Vagina (tissue), 2 donors: ENCODE measurements at regions not wholly inside any gene's neighbourhood (a gene's known extent, or its start where the extent isn't known, plus 50 kb on each side); places are given as distances from the start of the nearest gene placed in this dataset.

Experiments used
- CTCF ChIP-seq, 3 experiments: fragments of 450-650 bp in 2 of 3; fragments of 200-600 bp in 1 of 3; sonication (generic) in 1 of 3; IDR thresholded peaks; one replicate each; pipeline ENCODE4 v1.5.1; 2017 to 2019; ENCODE audit warnings: antibody characterized with exemption in 3 of 3, mild to moderate bottlenecking in 2 of 3, moderate library complexity in 2 of 3
- POLR2A ChIP-seq, 2 donors: fragments of 450-650 bp; IDR thresholded peaks; one replicate each; pipeline ENCODE4 v1.6.1; 2017; ENCODE audit warnings: antibody characterized with exemption in 2 of 2, mild to moderate bottlenecking in 2 of 2, moderate library complexity in 2 of 2

- TF ChIP-seq POLR2A (IDR thresholded peaks at IDR 0.05), result no peak
- no peak for TF ChIP-seq CTCF (IDR thresholded peaks at IDR 0.05)
These were observed 1966.1 kb downstream of the PCDH9 start for GRCh38 chr13:65264066-65264465.
